ENCODE measurements at regions not wholly inside any gene's neighbourhood (a gene's known extent, or its start where the extent isn't known, plus 50 kb on each side); places are given as distances from the start of the nearest gene placed in this dataset.
"Not testable (repeated sequence)": the region's sequence is repeated elsewhere in the genome, so short reads cannot be mapped to it uniquely, and the experiment has no call there.

GRCh38 chr16:16966439-16966838 is 504.3 kb downstream of the XYLT1 start:
- WGBS (ENCODE audit: insufficient coverage, low lambda C conversion rate): no CpG with 5 or more reads among the region's 2 CpGs
- DNase-seq: no peak
- H3K36me3 ChIP-seq (ENCODE audit: control insufficient read depth, insufficient read depth, low read length): no peaks in the 10 kb centered on the region
- H3K9me3 ChIP-seq (ENCODE audit: control insufficient read depth, low read depth, low read length): no peaks in the 10 kb centered on the region
- H3K4me1 ChIP-seq (ENCODE audit: control insufficient read depth, insufficient read depth, low read length): no peaks in the 10 kb centered on the region
- no peak overlapping the region for H3K4me3 ChIP-seq (ENCODE audit: low read length)
- H3K27me3 ChIP-seq (ENCODE audit: control insufficient read depth, insufficient read depth, low read length): no peaks in the 10 kb centered on the region
- H3K27ac ChIP-seq (ENCODE audit: low read length): no peak overlapping the region

- H3K4me1 ChIP-seq (ENCODE audit: control insufficient read depth, insufficient read depth, low read length): peaks cover 5% of the 10 kb centered on the region
- no CpG with 5 or more reads among the region's 1 CpG for WGBS (ENCODE audit: insufficient coverage, low lambda C conversion rate)
- H3K27ac ChIP-seq (ENCODE audit: low read length): no peak overlapping the region
- no peaks in the 10 kb centered on the region for H3K36me3 ChIP-seq (ENCODE audit: control insufficient read depth, insufficient read depth, low read length)
- no peaks in the 10 kb centered on the region for H3K9me3 ChIP-seq (ENCODE audit: control insufficient read depth, low read depth, low read length)
- no peak for DNase-seq
- H3K27me3 ChIP-seq (ENCODE audit: control insufficient read depth, insufficient read depth, low read length): no peaks in the 10 kb centered on the region
- H3K4me3 ChIP-seq (ENCODE audit: low read length): no peak overlapping the region
Measured at GRCh38 chr16:16971042-16971441, 499.7 kb downstream of the XYLT1 start.

GRCh38 chr16:16972831-16973230 is 497.9 kb downstream of the XYLT1 start:
- H3K27me3 ChIP-seq (ENCODE audit: control insufficient read depth, insufficient read depth, low read length): no peaks in the 10 kb centered on the region
- DNase-seq: no peak
- no peaks in the 10 kb centered on the region for H3K36me3 ChIP-seq (ENCODE audit: control insufficient read depth, insufficient read depth, low read length)
- H3K4me3 ChIP-seq (ENCODE audit: low read length): no peak overlapping the region
- no peaks in the 10 kb centered on the region for H3K9me3 ChIP-seq (ENCODE audit: control insufficient read depth, low read depth, low read length)
- H3K27ac ChIP-seq (ENCODE audit: low read length): no peak overlapping the region
- no CpG with 5 or more reads among the region's 4 CpGs for WGBS (ENCODE audit: insufficient coverage, low lambda C conversion rate)
- peaks cover 5% of the 10 kb centered on the region for H3K4me1 ChIP-seq (ENCODE audit: control insufficient read depth, insufficient read depth, low read length)

GRCh38 chr16:16973707-16974591 is 496.8 kb downstream of the XYLT1 start:
- peak; percentile 24 to 54 for DNase-seq
- peaks cover 5% of the 10 kb centered on the region for H3K4me1 ChIP-seq (ENCODE audit: control insufficient read depth, insufficient read depth, low read length)
- H3K27ac ChIP-seq (ENCODE audit: low read length): no peak overlapping the region
- H3K36me3 ChIP-seq (ENCODE audit: control insufficient read depth, insufficient read depth, low read length): no peaks in the 10 kb centered on the region
- WGBS (ENCODE audit: insufficient coverage, low lambda C conversion rate): 11% methylated on average over 3 of the region's 10 CpGs
- H3K9me3 ChIP-seq (ENCODE audit: control insufficient read depth, low read depth, low read length): no peaks in the 10 kb centered on the region
- H3K4me3 ChIP-seq (ENCODE audit: low read length): no peak overlapping the region
- no peaks in the 10 kb centered on the region for H3K27me3 ChIP-seq (ENCODE audit: control insufficient read depth, insufficient read depth, low read length)

GRCh38 chr16:16982614-16983013 is 488.1 kb downstream of the XYLT1 start:
- Histone ChIP-seq H3K27me3 (ENCODE audit: control insufficient read depth, insufficient read depth, low read length) (no peaks in the 10 kb centered on the region), H3K27ac (ENCODE audit: low read length) (no peak overlapping the region), H3K9me3 (ENCODE audit: control insufficient read depth, low read depth, low read length) (no peaks in the 10 kb centered on the region), H3K4me1 (ENCODE audit: control insufficient read depth, insufficient read depth, low read length) (no peaks in the 10 kb centered on the region), H3K4me3 (ENCODE audit: low read length) (no peak overlapping the region), H3K36me3 (ENCODE audit: control insufficient read depth, insufficient read depth, low read length) (no peaks in the 10 kb centered on the region)
- DNase-seq: no peak
- WGBS (ENCODE audit: insufficient coverage, low lambda C conversion rate): 100% methylated on average over 1 of the region's 4 CpGs

- 100% methylated on average over 3 of the region's 7 CpGs for WGBS (ENCODE audit: insufficient coverage, low lambda C conversion rate)
- Histone ChIP-seq H3K4me1 (ENCODE audit: control insufficient read depth, insufficient read depth, low read length) (no peaks in the 10 kb centered on the region), H3K9me3 (ENCODE audit: control insufficient read depth, low read depth, low read length) (no peaks in the 10 kb centered on the region), H3K36me3 (ENCODE audit: control insufficient read depth, insufficient read depth, low read length) (no peaks in the 10 kb centered on the region), H3K27me3 (ENCODE audit: control insufficient read depth, insufficient read depth, low read length) (no peaks in the 10 kb centered on the region), H3K27ac (ENCODE audit: low read length) (no peak overlapping the region), H3K4me3 (ENCODE audit: low read length) (no peak overlapping the region)
- no peak for DNase-seq
Measured at GRCh38 chr16:16983582-16983981, 487.2 kb downstream of the XYLT1 start.

- WGBS (ENCODE audit: insufficient coverage, low lambda C conversion rate): no CpG with 5 or more reads among the region's 21 CpGs
- DNase-seq; H3K27me3 ChIP-seq (ENCODE audit: control insufficient read depth, insufficient read depth, low read length); H3K27ac ChIP-seq (ENCODE audit: low read length); H3K4me1 ChIP-seq (ENCODE audit: control insufficient read depth, insufficient read depth, low read length); H3K9me3 ChIP-seq (ENCODE audit: control insufficient read depth, low read depth, low read length); H3K36me3 ChIP-seq (ENCODE audit: control insufficient read depth, insufficient read depth, low read length); H3K4me3 ChIP-seq (ENCODE audit: low read length): not testable (repeated sequence)
Measured at GRCh38 chr16:16984091-16984490, 486.7 kb downstream of the XYLT1 start.

GRCh38 chr16:16985707-16986106 is 485.1 kb downstream of the XYLT1 start:
- Histone ChIP-seq H3K27me3 (ENCODE audit: control insufficient read depth, insufficient read depth, low read length) (no peaks in the 10 kb centered on the region), H3K9me3 (ENCODE audit: control insufficient read depth, low read depth, low read length) (no peaks in the 10 kb centered on the region), H3K27ac (ENCODE audit: low read length) (no peak overlapping the region), H3K4me3 (ENCODE audit: low read length) (no peak overlapping the region), H3K4me1 (ENCODE audit: control insufficient read depth, insufficient read depth, low read length) (no peaks in the 10 kb centered on the region), H3K36me3 (ENCODE audit: control insufficient read depth, insufficient read depth, low read length) (no peaks in the 10 kb centered on the region)
- no peak for DNase-seq
- 100% methylated on average over 1 of the region's 1 CpG for WGBS (ENCODE audit: insufficient coverage, low lambda C conversion rate)

- Histone ChIP-seq H3K9me3 (ENCODE audit: control insufficient read depth, low read depth, low read length) (no peaks in the 10 kb centered on the region), H3K27me3 (ENCODE audit: control insufficient read depth, insufficient read depth, low read length) (no peaks in the 10 kb centered on the region), H3K4me3 (ENCODE audit: low read length) (no peak overlapping the region), H3K36me3 (ENCODE audit: control insufficient read depth, insufficient read depth, low read length) (no peaks in the 10 kb centered on the region), H3K4me1 (ENCODE audit: control insufficient read depth, insufficient read depth, low read length) (no peaks in the 10 kb centered on the region), H3K27ac (ENCODE audit: low read length) (no peak overlapping the region)
- 100% methylated on average over 1 of the region's 3 CpGs for WGBS (ENCODE audit: insufficient coverage, low lambda C conversion rate)
- DNase-seq: no peak
Measured at GRCh38 chr16:16988963-16989362, 481.8 kb downstream of the XYLT1 start.

GRCh38 chr16:16989368-16989767 is 481.4 kb downstream of the XYLT1 start:
- Histone ChIP-seq H3K4me3 (ENCODE audit: low read length) (no peak overlapping the region), H3K27me3 (ENCODE audit: control insufficient read depth, insufficient read depth, low read length) (no peaks in the 10 kb centered on the region), H3K4me1 (ENCODE audit: control insufficient read depth, insufficient read depth, low read length) (no peaks in the 10 kb centered on the region), H3K27ac (ENCODE audit: low read length) (no peak overlapping the region), H3K9me3 (ENCODE audit: control insufficient read depth, low read depth, low read length) (no peaks in the 10 kb centered on the region), H3K36me3 (ENCODE audit: control insufficient read depth, insufficient read depth, low read length) (no peaks in the 10 kb centered on the region)
- WGBS (ENCODE audit: insufficient coverage, low lambda C conversion rate): no CpG with 5 or more reads among the region's 4 CpGs
- DNase-seq: no peak

- no peak for DNase-seq
- Histone ChIP-seq H3K27me3 (ENCODE audit: control insufficient read depth, insufficient read depth, low read length) (no peaks in the 10 kb centered on the region), H3K4me1 (ENCODE audit: control insufficient read depth, insufficient read depth, low read length) (no peaks in the 10 kb centered on the region), H3K4me3 (ENCODE audit: low read length) (no peak overlapping the region), H3K9me3 (ENCODE audit: control insufficient read depth, low read depth, low read length) (no peaks in the 10 kb centered on the region), H3K36me3 (ENCODE audit: control insufficient read depth, insufficient read depth, low read length) (no peaks in the 10 kb centered on the region), H3K27ac (ENCODE audit: low read length) (no peak overlapping the region)
- no CpG with 5 or more reads among the region's 4 CpGs for WGBS (ENCODE audit: insufficient coverage, low lambda C conversion rate)
Measured at GRCh38 chr16:16991711-16992110, 479.0 kb downstream of the XYLT1 start.
